Loucy (cell line): ENCODE measurements at regions not wholly inside any gene's neighbourhood (a gene's known extent, or its start where the extent isn't known, plus 50 kb on each side); places are given as distances from the start of the nearest gene placed in this dataset.

Source experiments
- CTCF ChIP-seq: fragments of 200-600 bp; sonication (generic); conservative IDR thresholded peaks from 2 replicates; pipeline ENCODE4 v1.5.1; 2014; ENCODE audit warnings: mild to moderate bottlenecking, antibody characterized with exemption, low read length
- EZH2phosphoT487 ChIP-seq: fragments of 200-600 bp; IDR thresholded peaks from 2 replicates; pipeline ENCODE4 v1.6.1; 2018; ENCODE audit warnings: antibody characterized with exemption, mild to moderate bottlenecking, moderate library complexity, borderline replicate concordance

- TF ChIP-seq CTCF (no peak), EZH2phosphoT487 (no peak)
Observed at GRCh38 chr4:110914791-110915190, 291.9 kb upstream of the PITX2 start.
